ENCODE measurements at regions not wholly inside any gene's neighbourhood (a gene's known extent, or its start where the extent isn't known, plus 50 kb on each side); places are given as distances from the start of the nearest gene placed in this dataset.

DNA sequence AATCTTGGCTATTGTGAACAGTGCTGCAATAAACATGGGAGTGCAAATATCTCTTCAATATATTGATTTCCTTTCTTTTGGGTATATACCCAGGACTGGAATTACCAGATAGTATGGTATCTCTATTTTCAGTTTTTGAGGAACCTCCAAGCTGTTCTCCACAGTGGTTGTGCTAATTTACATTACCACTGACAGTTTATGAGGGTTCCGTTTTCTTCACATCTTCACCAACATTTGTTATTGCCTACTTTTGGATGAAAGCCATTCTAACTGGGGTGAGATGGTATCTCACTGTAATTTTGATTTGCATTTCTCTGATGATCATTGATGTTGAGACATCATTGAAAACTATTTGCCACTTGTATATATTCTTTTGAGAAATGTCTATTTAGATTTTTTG lies 79.6 kb upstream of the ZNF827 start:
- TF ChIP-seq POLR2AphosphoS5 (IDR thresholded peaks at IDR 0.05; ENCODE audit: low read depth, low read length) = no peak
- TF ChIP-seq POLR2A (IDR thresholded peaks at IDR 0.05; ENCODE audit: low read depth, low read length) = no peak
- TF ChIP-seq TAF1 (IDR thresholded peaks at IDR 0.05; ENCODE audit: low read depth, low read length) = no peak
- no peak for TF ChIP-seq SPI1 (IDR thresholded peaks at IDR 0.05; ENCODE audit: low read depth, low read length)
